Spleen (tissue), 11 donors: ENCODE measurements at regions not wholly inside any gene's neighbourhood (a gene's known extent, or its start where the extent isn't known, plus 50 kb on each side); places are given as distances from the start of the nearest gene placed in this dataset.
A peak's percentile ranks its signal among the peaks of the same experiment; 100 is the strongest.

Experiments used
- DNase-seq: peaks from one replicate; pipeline ENCODE4 v3.0.0-alpha.2; 2020
- H3K27ac ChIP-seq, 8 donors: fragments of 200-600 bp; sonication (generic) in 7 of 8; 1 replicate in 4 of 8; 2 replicates in 4 of 8; pipeline versions ENCODE4 v1.5.0 to v1.8.0; 2016 to 2021; ENCODE audit warnings: inconsistent platforms in 4 of 8, mild to moderate bottlenecking in 4 of 8, moderate library complexity in 1 of 8
- H3K27me3 ChIP-seq, 7 donors: fragments of 200-600 bp; sonication (generic) in 6 of 7; replicated peaks in 1 of 7; 1 replicate in 4 of 7; 2 replicates in 3 of 7; pipeline versions ENCODE4 v1.5.0 to v1.8.0; 2016 to 2021; ENCODE audit warnings: inconsistent platforms in 3 of 7, mild to moderate bottlenecking in 1 of 7
- H3K36me3 ChIP-seq, 6 donors: fragments of 200-600 bp; sonication (generic) in 5 of 6; 1 replicate in 4 of 6; 2 replicates in 2 of 6; pipeline versions ENCODE4 v1.5.0 to v1.8.0; 2016 to 2021; ENCODE audit warnings: inconsistent platforms in 2 of 6
- H3K4me1 ChIP-seq, 6 donors: fragments of 200-600 bp; sonication (generic) in 5 of 6; 1 replicate in 3 of 6; 2 replicates in 3 of 6; pipeline versions ENCODE4 v1.5.0 to v1.8.0; 2016 to 2021; ENCODE audit warnings: inconsistent platforms in 3 of 6
- H3K4me3 ChIP-seq, 8 donors: fragments of 200-600 bp; sonication (generic) in 7 of 8; 1 replicate in 4 of 8; 2 replicates in 4 of 8; pipeline versions ENCODE4 v1.5.0 to v1.8.0; 2016 to 2021; ENCODE audit warnings: inconsistent platforms in 4 of 8, mild to moderate bottlenecking in 4 of 8, moderate library complexity in 2 of 8
- H3K9me3 ChIP-seq, 8 donors: fragments of 200-600 bp; sonication (generic) in 7 of 8; 1 replicate in 4 of 8; 2 replicates in 4 of 8; pipeline versions ENCODE4 v1.5.0 to v1.8.0; 2016 to 2021; ENCODE audit warnings: inconsistent platforms in 4 of 8
- WGBS, 5 donors: extraction: QIAGEN DNeasy Blood & Tissue Kit in 3 of 5; methylation state at CpG; one replicate each; pipeline versions ENCODE4 v1.1.5 to v1.1.7; 2013 to 2018; 5-methylcytosine and 5-hydroxymethylcytosine counted together
- intact Hi-C: fragments of 100-400 bp; cut with DNase I; formaldehyde crosslinking; loops from one replicate; pipeline ENCODE4 v1.15.0; 2023; ENCODE audit warnings: low total_unique reads
- TF ChIP-seq, protein P1 (sequence below), 11 experiments: fragments of 200-600 bp in 7 of 11; fragments of 450-650 bp in 4 of 11; sonication (generic) in 4 of 11; IDR thresholded peaks in 8 of 11; conservative IDR thresholded peaks in 3 of 11; 1 replicate in 7 of 11; 2 replicates in 4 of 11; pipeline versions ENCODE4 v1.4.0 to v1.8.0; 2016 to 2021; ENCODE audit warnings: antibody characterized with exemption in 11 of 11, inconsistent platforms in 4 of 11, mild to moderate bottlenecking in 1 of 11
- donor health status: healthy with polysubstance abuse.
- donor health status: DM: no; HTN: no; CAD: no; lungs with moderate emphysema.
- donor health status: DM: no; HTN: no; CAD: no.
- donor health status: Bipolar disorder and iron deficiency.
- donor health status: healthy.
- donor health status: DM: no; HTN: no; CAD: no.
- donor health status: DM: yes; HTN: yes; CAD: no.

DNA sequence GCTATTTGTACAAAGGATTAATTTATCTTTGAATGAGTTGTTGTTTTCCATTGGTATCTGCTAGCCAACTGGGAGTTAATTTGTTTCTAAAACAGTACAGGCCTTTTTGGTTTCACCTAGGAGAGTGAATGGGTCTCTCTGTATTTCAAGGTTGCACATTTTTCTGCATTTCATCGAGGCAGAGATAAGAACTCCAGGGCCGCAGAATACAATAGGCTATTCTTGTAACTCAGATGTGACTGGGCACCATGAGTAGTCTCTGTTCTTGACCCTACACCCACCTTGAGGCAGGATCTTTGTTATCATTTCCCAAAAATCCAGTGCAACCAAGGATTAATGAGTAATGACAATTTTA, 51.7 kb upstream of the OR9Q1 start:
- Histone ChIP-seq H3K36me3 (no peaks in the 10 kb centered on the region), H3K9me3 (peaks cover 0 to 6% (median 0%) of the 10 kb centered on the region in 8 donors), H3K27ac (peak overlapping the region in 1 of 8 donors; percentile 36), H3K4me3 (no peak overlapping the region), H3K4me1 (no peaks in the 10 kb centered on the region), H3K27me3 (no peaks in the 10 kb centered on the region)
- TF ChIP-seq, protein P1, sequence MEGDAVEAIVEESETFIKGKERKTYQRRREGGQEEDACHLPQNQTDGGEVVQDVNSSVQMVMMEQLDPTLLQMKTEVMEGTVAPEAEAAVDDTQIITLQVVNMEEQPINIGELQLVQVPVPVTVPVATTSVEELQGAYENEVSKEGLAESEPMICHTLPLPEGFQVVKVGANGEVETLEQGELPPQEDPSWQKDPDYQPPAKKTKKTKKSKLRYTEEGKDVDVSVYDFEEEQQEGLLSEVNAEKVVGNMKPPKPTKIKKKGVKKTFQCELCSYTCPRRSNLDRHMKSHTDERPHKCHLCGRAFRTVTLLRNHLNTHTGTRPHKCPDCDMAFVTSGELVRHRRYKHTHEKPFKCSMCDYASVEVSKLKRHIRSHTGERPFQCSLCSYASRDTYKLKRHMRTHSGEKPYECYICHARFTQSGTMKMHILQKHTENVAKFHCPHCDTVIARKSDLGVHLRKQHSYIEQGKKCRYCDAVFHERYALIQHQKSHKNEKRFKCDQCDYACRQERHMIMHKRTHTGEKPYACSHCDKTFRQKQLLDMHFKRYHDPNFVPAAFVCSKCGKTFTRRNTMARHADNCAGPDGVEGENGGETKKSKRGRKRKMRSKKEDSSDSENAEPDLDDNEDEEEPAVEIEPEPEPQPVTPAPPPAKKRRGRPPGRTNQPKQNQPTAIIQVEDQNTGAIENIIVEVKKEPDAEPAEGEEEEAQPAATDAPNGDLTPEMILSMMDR (IDR thresholded peaks at IDR 0.05 in 8 of 11, conservative IDR thresholded peaks at IDR 0.05 in 3 of 11) = no peak
- no peak for DNase-seq
- WGBS, 5 donors = 25 to 43% (median 40%) methylated on average over 2 of the region's 2 CpGs
- intact Hi-C loops = no loop called here
